Uterus (tissue), 3 donors: ENCODE measurements at regions not wholly inside any gene's neighbourhood (a gene's known extent, or its start where the extent isn't known, plus 50 kb on each side); places are given as distances from the start of the nearest gene placed in this dataset.

Source experiments
- DNase-seq, 2 donors: peaks; one replicate each; pipeline ENCODE4 v3.0.0-alpha.2; 2019 to 2020
- H3K27ac ChIP-seq, 2 donors: fragments of 200-600 bp; sonication (generic); 1 replicate in 1 of 2; 2 replicates in 1 of 2; pipeline ENCODE4 v1.5.1; 2016 to 2018
- H3K27me3 ChIP-seq, 2 donors: fragments of 200-600 bp; sonication (generic); one replicate each; pipeline ENCODE4 v1.5.1; 2018 to 2019; ENCODE audit warnings: control low read depth in 1 of 2
- H3K36me3 ChIP-seq, 2 donors: fragments of 200-600 bp; sonication (generic); one replicate each; pipeline ENCODE4 v1.5.1; 2019; ENCODE audit warnings: control low read depth in 1 of 2
- H3K4me1 ChIP-seq, 2 donors: fragments of 200-600 bp; sonication (generic); one replicate each; pipeline ENCODE4 v1.5.1; 2018 to 2019; ENCODE audit warnings: control low read depth in 1 of 2
- H3K4me3 ChIP-seq, 2 donors: fragments of 200-600 bp; sonication (generic); 1 replicate in 1 of 2; 2 replicates in 1 of 2; pipeline ENCODE4 v1.5.1; 2018 to 2019; ENCODE audit warnings: mild to moderate bottlenecking in 1 of 2
- H3K9me3 ChIP-seq, 2 donors: fragments of 200-600 bp; sonication (generic); one replicate each; pipeline ENCODE4 v1.5.1; 2019; ENCODE audit warnings: control low read depth in 1 of 2
- POLR2A ChIP-seq, 2 donors: fragments of 450-650 bp; IDR thresholded peaks; one replicate each; pipeline ENCODE4 v1.6.1; 2016; ENCODE audit warnings: antibody characterized with exemption in 2 of 2, mild to moderate bottlenecking in 1 of 2, moderate library complexity in 1 of 2
- intact Hi-C: fragments of 100-400 bp; cut with DNase I; formaldehyde crosslinking; loops from one replicate; pipeline ENCODE4 v1.15.1; 2023; ENCODE audit warnings: low total_unique reads
- TF ChIP-seq, protein P1 (sequence below), 4 experiments: fragments of 200-600 bp in 2 of 4; fragments of 450-650 bp in 2 of 4; sonication (generic) in 2 of 4; IDR thresholded peaks; one replicate each; pipeline ENCODE4 v1.5.1; 2016 to 2019; ENCODE audit warnings: antibody characterized with exemption in 4 of 4, mild to moderate bottlenecking in 2 of 4, moderate library complexity in 1 of 4
- donor health status: DM: yes; HTN: yes; CAD: no.

DNA sequence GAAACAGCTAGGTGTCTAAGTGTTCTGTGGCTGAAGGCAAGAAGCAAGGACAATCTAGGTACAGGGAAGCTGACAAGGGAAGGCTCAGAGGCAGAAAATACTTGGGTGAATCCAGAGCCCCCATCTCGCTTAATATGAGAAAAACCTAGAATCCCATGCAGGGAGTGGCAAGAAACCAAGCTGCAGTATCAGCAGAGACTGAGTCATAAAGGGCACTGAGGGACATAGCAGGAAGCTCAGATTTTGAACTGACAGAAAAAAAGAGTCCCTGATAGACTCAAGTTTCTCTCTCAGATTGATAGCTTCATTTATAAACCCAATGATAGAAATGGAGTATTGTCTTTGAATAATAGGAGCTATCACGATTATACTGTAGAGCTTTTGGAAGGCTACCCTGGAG lies 77.3 kb upstream of the KCNJ15 start:
- no peaks in the 10 kb centered on the region for H3K4me1 ChIP-seq
- DNase-seq, result no peak
- no peak overlapping the region for H3K27ac ChIP-seq
- no peaks in the 10 kb centered on the region for H3K36me3 ChIP-seq
- intact Hi-C loops, result no loop called here
- no peaks in the 10 kb centered on the region for H3K27me3 ChIP-seq
- H3K4me3 ChIP-seq, result no peak overlapping the region
- no peak for TF ChIP-seq POLR2A (IDR thresholded peaks at IDR 0.05)
- TF ChIP-seq, protein P1, sequence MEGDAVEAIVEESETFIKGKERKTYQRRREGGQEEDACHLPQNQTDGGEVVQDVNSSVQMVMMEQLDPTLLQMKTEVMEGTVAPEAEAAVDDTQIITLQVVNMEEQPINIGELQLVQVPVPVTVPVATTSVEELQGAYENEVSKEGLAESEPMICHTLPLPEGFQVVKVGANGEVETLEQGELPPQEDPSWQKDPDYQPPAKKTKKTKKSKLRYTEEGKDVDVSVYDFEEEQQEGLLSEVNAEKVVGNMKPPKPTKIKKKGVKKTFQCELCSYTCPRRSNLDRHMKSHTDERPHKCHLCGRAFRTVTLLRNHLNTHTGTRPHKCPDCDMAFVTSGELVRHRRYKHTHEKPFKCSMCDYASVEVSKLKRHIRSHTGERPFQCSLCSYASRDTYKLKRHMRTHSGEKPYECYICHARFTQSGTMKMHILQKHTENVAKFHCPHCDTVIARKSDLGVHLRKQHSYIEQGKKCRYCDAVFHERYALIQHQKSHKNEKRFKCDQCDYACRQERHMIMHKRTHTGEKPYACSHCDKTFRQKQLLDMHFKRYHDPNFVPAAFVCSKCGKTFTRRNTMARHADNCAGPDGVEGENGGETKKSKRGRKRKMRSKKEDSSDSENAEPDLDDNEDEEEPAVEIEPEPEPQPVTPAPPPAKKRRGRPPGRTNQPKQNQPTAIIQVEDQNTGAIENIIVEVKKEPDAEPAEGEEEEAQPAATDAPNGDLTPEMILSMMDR (IDR thresholded peaks at IDR 0.05), result no peak
- H3K9me3 ChIP-seq, result no peaks in the 10 kb centered on the region

DNA sequence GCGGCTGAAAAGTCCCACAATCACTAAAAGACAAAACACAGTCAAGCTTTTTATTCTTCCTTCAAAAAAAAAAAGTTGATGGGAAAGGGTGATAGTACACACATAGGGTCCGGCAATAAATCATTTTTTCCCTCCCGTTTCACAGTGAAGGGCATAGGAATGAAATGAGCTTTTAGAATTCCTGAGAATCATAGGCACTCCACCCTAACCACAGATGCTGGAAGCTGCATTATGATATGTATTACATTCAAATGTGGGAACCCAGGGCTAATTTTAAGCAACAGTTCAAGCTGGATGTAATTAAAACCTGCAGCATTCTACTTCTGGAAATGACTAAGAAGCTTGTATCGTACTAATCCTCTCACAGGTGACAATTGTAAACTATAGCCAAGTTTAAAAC lies 75.7 kb upstream of the KCNJ15 start:
- H3K4me1 ChIP-seq, result no peaks in the 10 kb centered on the region
- no peaks in the 10 kb centered on the region for H3K27me3 ChIP-seq
- H3K4me3 ChIP-seq, result no peak overlapping the region
- H3K36me3 ChIP-seq, result no peaks in the 10 kb centered on the region
- intact Hi-C loops, result no loop called here
- TF ChIP-seq, protein P1 (IDR thresholded peaks at IDR 0.05), result no peak
- no peak for DNase-seq
- H3K9me3 ChIP-seq, result peaks cover 0 to 3% of the 10 kb centered on the region in 2 donors
- no peak overlapping the region for H3K27ac ChIP-seq

DNA sequence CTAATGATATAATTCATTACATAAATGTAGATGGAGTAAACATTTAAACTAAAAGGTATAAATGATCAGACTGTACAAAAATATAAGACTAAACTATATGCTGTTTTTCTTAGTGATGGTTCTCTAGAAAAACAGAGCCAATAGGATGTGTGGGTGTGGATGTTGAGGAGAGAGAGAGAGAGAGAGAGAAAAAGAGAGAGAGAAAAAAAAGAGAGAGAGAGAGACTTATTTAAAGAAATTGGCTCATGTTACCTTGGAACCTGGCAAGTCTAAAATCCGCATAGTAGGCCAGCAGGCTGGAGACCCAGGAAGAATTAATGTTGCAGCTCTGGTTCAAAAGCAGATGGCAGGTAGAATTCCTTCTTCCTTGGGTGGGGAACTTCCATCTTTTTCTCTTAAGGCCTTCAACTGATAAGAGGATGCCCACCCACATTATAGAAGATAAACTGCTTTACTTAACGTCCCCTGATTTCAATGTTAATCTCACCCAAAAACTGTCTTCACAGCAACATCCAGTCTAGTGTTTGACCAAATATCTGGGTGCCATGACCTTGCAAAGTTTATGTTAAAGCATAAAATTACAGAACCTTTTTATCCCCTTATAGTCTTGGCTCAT lies 74.3 kb upstream of the KCNJ15 start:
- TF ChIP-seq POLR2A (IDR thresholded peaks at IDR 0.05), result no peak
- TF ChIP-seq, protein P1 (IDR thresholded peaks at IDR 0.05), result no peak
- intact Hi-C loops, result no loop called here
- no peak for DNase-seq
- Histone ChIP-seq H3K4me3 (no peak overlapping the region), H3K27me3 (no peaks in the 10 kb centered on the region), H3K36me3 (no peaks in the 10 kb centered on the region), H3K9me3 (peaks cover 0 to 9% of the 10 kb centered on the region in 2 donors), H3K27ac (no peak overlapping the region), H3K4me1 (no peaks in the 10 kb centered on the region)

DNA sequence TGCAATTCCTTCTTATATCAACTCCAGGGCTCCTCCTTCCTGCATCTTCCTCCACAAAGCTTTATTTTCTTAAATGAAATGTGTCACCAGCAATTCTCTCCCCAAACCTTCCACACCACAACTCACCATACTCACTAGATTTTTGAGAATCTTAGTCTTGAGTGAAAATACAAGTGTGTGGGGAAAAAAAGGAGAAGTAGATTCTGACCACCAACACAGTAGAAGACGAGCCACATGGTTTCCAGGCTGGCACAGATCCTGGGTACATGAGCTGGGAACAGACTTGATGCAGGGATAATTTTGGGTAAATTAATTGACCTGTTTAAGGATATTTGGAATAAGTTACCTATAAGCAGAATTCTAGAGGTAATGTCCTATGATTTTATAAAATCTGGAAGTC lies 72.8 kb upstream of the KCNJ15 start:
- TF ChIP-seq POLR2A (IDR thresholded peaks at IDR 0.05), result no peak
- TF ChIP-seq, protein P1 (IDR thresholded peaks at IDR 0.05), result no peak
- Histone ChIP-seq H3K27ac (no peak overlapping the region), H3K4me1 (no peaks in the 10 kb centered on the region), H3K36me3 (no peaks in the 10 kb centered on the region), H3K27me3 (no peaks in the 10 kb centered on the region), H3K9me3 (peaks cover 0 to 9% of the 10 kb centered on the region in 2 donors), H3K4me3 (no peak overlapping the region)
- no peak for DNase-seq
- intact Hi-C loops, result no loop called here

DNA sequence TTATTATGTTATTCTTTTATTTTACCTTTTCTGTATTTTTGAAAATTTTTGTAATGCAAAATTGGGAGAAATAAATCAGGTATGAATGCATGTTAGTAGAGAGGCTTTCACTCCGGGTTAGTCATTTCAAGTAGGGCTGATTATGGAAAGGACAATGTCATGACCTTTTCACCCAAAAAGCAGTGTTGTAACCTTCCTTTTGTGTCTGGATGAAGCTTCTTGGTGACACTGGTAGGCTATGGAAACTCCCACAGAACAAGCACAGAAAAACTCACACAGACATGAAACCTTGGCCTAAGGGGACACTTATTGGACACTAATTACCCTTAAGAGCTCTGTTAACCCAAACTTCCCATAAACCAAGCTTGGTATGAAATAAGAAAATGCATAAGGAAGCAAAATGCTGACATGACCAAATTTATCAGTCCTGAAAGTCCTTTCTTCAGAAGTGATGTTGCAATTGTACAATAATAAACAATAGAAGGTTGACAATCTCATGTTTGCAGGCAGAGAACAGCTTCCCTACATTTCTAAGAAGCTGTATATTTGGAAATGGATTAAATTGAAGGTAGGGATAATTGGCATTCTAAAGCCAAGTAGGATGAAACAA lies 70.0 kb upstream of the KCNJ15 start:
- intact Hi-C loops, result no loop called here
- Histone ChIP-seq H3K27me3 (no peaks in the 10 kb centered on the region), H3K9me3 (peaks cover 0 to 9% of the 10 kb centered on the region in 2 donors), H3K27ac (no peak overlapping the region), H3K36me3 (no peaks in the 10 kb centered on the region), H3K4me3 (no peak overlapping the region), H3K4me1 (no peaks in the 10 kb centered on the region)
- TF ChIP-seq POLR2A (IDR thresholded peaks at IDR 0.05), result no peak
- TF ChIP-seq, protein P1 (IDR thresholded peaks at IDR 0.05), result no peak
- DNase-seq, result no peak
